Upper lobe of left lung (tissue), 4 donors: ENCODE measurements at regions not wholly inside any gene's neighbourhood (a gene's known extent, or its start where the extent isn't known, plus 50 kb on each side); places are given as distances from the start of the nearest gene placed in this dataset.

Source experiments
- EP300 ChIP-seq, 4 donors: sonication (generic); formaldehyde crosslinking; IDR thresholded peaks; one replicate each; pipeline ENCODE4 v1.5.1; 2017; ENCODE audit warnings: antibody characterized with exemption in 4 of 4, control low read depth in 2 of 4
- POLR2A ChIP-seq, 4 donors: fragments of 450-650 bp; IDR thresholded peaks; one replicate each; pipeline ENCODE4 v1.5.1; 2016 to 2017; ENCODE audit warnings: antibody characterized with exemption in 4 of 4, mild to moderate bottlenecking in 2 of 4
- POLR2AphosphoS5 ChIP-seq, 2 donors: sonication (generic); formaldehyde crosslinking; IDR thresholded peaks; one replicate each; pipeline ENCODE4 v1.5.1; 2017; ENCODE audit warnings: antibody characterized with exemption in 2 of 2
- TF ChIP-seq, protein P1 (sequence below), 6 experiments: fragments of 450-650 bp in 4 of 6; fragments of 200-600 bp in 2 of 6; sonication (generic) in 2 of 6; IDR thresholded peaks; one replicate each; pipeline ENCODE4 v1.5.1; 2016 to 2019; ENCODE audit warnings: antibody characterized with exemption in 6 of 6

GRCh38 chr6:148242180-148242579 lies 100.5 kb upstream of the SASH1 start:
- TF ChIP-seq, protein P1, sequence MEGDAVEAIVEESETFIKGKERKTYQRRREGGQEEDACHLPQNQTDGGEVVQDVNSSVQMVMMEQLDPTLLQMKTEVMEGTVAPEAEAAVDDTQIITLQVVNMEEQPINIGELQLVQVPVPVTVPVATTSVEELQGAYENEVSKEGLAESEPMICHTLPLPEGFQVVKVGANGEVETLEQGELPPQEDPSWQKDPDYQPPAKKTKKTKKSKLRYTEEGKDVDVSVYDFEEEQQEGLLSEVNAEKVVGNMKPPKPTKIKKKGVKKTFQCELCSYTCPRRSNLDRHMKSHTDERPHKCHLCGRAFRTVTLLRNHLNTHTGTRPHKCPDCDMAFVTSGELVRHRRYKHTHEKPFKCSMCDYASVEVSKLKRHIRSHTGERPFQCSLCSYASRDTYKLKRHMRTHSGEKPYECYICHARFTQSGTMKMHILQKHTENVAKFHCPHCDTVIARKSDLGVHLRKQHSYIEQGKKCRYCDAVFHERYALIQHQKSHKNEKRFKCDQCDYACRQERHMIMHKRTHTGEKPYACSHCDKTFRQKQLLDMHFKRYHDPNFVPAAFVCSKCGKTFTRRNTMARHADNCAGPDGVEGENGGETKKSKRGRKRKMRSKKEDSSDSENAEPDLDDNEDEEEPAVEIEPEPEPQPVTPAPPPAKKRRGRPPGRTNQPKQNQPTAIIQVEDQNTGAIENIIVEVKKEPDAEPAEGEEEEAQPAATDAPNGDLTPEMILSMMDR (IDR thresholded peaks at IDR 0.05), result no peak
- TF ChIP-seq POLR2A (IDR thresholded peaks at IDR 0.05) (no peak), POLR2AphosphoS5 (IDR thresholded peaks at IDR 0.05) (no peak), EP300 (IDR thresholded peaks at IDR 0.05) (no peak)
